Kidney (tissue), 13 donors: ENCODE measurements at regions not wholly inside any gene's neighbourhood (a gene's known extent, or its start where the extent isn't known, plus 50 kb on each side); places are given as distances from the start of the nearest gene placed in this dataset.

Source experiments
- DNase-seq, 5 donors: peaks; one replicate each; pipeline ENCODE4 v3.0.0-alpha.2; 2013 to 2020
- FAIRE-seq: peaks from 2 replicates; lab custom pipeline; 2012; peaks lifted over from hg19 to GRCh38; lab: Jason Lieb, UNC
- H3K27ac ChIP-seq, 2 donors: one replicate each; pipeline ENCODE4 v1.7.0; 2013; ENCODE audit warnings: low read depth in 2 of 2, low read length in 2 of 2, inconsistent platforms in 1 of 2
- H3K27me3 ChIP-seq: one replicate; pipeline ENCODE4 v1.7.1; 2013; ENCODE audit warnings: low read length, inconsistent platforms; ENCODE audit not compliant: control insufficient read depth, insufficient read depth
- H3K36me3 ChIP-seq, 3 donors: one replicate each; pipeline versions ENCODE4 v1.7.0 to v1.7.1; 2013; ENCODE audit warnings: low read length in 3 of 3, control low read depth in 1 of 3, inconsistent platforms in 1 of 3; ENCODE audit not compliant: insufficient read depth in 3 of 3, control insufficient read depth in 2 of 3
- H3K4me1 ChIP-seq, 3 donors: one replicate each; pipeline versions ENCODE4 v1.7.0 to v1.7.1; 2013; ENCODE audit warnings: low read length in 3 of 3, inconsistent platforms in 1 of 3, low read depth in 1 of 3; ENCODE audit not compliant: control insufficient read depth in 2 of 3, insufficient read depth in 2 of 3
- H3K4me3 ChIP-seq, 3 donors: one replicate each; pipeline versions ENCODE4 v1.7.0 to v1.8.1; 2013; ENCODE audit warnings: low read length in 3 of 3, control low read depth in 1 of 3, inconsistent platforms in 1 of 3
- H3K9ac ChIP-seq, 3 donors: one replicate each; pipeline versions ENCODE4 v1.7.0 to v1.7.1; 2013; ENCODE audit warnings: low read length in 3 of 3, control low read depth in 1 of 3, inconsistent platforms in 1 of 3
- H3K9me3 ChIP-seq, 3 donors: one replicate each; pipeline versions ENCODE4 v1.7.0 to v1.7.1; 2013; ENCODE audit warnings: low read length in 3 of 3, control low read depth in 1 of 3, inconsistent platforms in 1 of 3; ENCODE audit not compliant: control insufficient read depth in 2 of 3, insufficient read depth in 1 of 3
- intact Hi-C: fragments of 100-400 bp; cut with DNase I; formaldehyde crosslinking; loops from one replicate; pipeline ENCODE4 v1.11.1; 2022
- TF ChIP-seq, protein P1 (sequence below): IDR thresholded peaks from 3 replicates; pipeline ENCODE4 v1.5.1; 2012; ENCODE audit warnings: mild to moderate bottlenecking, moderate library complexity, borderline replicate concordance; ENCODE audit not compliant: insufficient read depth; ENCODE audit errors: extremely low read depth
- donor health status: control.
- donor health status: control.
- donor health status: control.
- donor health status: control.
- donor health status: control.
- donor health status: DM: yes; HTN: yes; CAD: no.
- donor health status: Normal renal cell carcinoma (clear cell type).

GRCh38 chr6:144401736-144402733, 116.9 kb downstream of the UTRN start:
- intact Hi-C loops, result no loop called here
- Histone ChIP-seq H3K4me3 (no peak overlapping the region), H3K27ac (no peak overlapping the region), H3K36me3 (no peaks in the 10 kb centered on the region), H3K27me3 (no peaks in the 10 kb centered on the region), H3K4me1 (peaks cover 0 to 2% (median 0%) of the 10 kb centered on the region in 3 donors), H3K9ac (no peak overlapping the region), H3K9me3 (no peaks in the 10 kb centered on the region)
- DNase-seq (no peak), FAIRE-seq (no peak)
- TF ChIP-seq, protein P1, sequence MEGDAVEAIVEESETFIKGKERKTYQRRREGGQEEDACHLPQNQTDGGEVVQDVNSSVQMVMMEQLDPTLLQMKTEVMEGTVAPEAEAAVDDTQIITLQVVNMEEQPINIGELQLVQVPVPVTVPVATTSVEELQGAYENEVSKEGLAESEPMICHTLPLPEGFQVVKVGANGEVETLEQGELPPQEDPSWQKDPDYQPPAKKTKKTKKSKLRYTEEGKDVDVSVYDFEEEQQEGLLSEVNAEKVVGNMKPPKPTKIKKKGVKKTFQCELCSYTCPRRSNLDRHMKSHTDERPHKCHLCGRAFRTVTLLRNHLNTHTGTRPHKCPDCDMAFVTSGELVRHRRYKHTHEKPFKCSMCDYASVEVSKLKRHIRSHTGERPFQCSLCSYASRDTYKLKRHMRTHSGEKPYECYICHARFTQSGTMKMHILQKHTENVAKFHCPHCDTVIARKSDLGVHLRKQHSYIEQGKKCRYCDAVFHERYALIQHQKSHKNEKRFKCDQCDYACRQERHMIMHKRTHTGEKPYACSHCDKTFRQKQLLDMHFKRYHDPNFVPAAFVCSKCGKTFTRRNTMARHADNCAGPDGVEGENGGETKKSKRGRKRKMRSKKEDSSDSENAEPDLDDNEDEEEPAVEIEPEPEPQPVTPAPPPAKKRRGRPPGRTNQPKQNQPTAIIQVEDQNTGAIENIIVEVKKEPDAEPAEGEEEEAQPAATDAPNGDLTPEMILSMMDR, result no peak

- H3K4me3 ChIP-seq, result no peak overlapping the region
- FAIRE-seq, result no peak
- TF ChIP-seq, protein P1, result no peak
Observed at GRCh38 chr6:144402750-144403149, 117.6 kb downstream of the UTRN start.

DNA sequence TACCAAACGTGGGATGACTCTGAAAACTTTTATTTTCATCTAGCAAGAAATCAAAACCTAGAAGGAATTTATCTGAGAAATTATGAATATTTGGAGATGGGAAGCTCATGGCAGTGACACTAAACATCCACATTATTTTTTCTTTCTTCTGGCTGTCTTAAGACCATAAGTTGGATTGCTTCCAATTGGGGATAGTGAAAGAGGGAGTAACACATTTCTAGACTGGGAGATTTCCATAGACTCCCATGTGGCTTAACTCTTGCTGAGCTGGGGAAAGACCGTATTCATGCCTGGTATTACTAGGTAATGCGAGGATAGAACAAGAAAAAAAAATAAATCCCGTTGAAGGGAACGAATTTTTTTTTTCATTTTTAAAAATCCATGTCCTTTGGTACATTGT, 120.0 kb downstream of the UTRN start:
- intact Hi-C loops, result no loop called here
- peaks cover 0 to 4% (median 0%) of the 10 kb centered on the region in 3 donors for H3K4me1 ChIP-seq
- H3K36me3 ChIP-seq, result no peaks in the 10 kb centered on the region
- H3K4me3 ChIP-seq, result no peak overlapping the region
- no peaks in the 10 kb centered on the region for H3K27me3 ChIP-seq
- H3K27ac ChIP-seq, result no peak overlapping the region
- peak in 1 of 5 donors; percentile 33 for DNase-seq
- H3K9ac ChIP-seq, result no peak overlapping the region
- TF ChIP-seq, protein P1, result no peak
- H3K9me3 ChIP-seq, result no peaks in the 10 kb centered on the region
- FAIRE-seq, result no peak

More at GRCh38 chr6:144402750-144403149, 117.6 kb downstream of the UTRN start:
- Histone ChIP-seq H3K27ac (no peak overlapping the region), H3K4me1 (peaks cover 0 to 4% (median 0%) of the 10 kb centered on the region in 3 donors), H3K36me3 (no peaks in the 10 kb centered on the region), H3K9ac (no peak overlapping the region), H3K27me3 (no peaks in the 10 kb centered on the region), H3K9me3 (no peaks in the 10 kb centered on the region)
- DNase-seq, result no peak
- intact Hi-C loops, result no loop called here
